ENCODE measurements at regions not wholly inside any gene's neighbourhood (a gene's known extent, or its start where the extent isn't known, plus 50 kb on each side); places are given as distances from the start of the nearest gene placed in this dataset.

GRCh38 chrX:10902001-10902400 lies 209.1 kb upstream of the HCCS start:
- no peak for DNase-seq

DNA sequence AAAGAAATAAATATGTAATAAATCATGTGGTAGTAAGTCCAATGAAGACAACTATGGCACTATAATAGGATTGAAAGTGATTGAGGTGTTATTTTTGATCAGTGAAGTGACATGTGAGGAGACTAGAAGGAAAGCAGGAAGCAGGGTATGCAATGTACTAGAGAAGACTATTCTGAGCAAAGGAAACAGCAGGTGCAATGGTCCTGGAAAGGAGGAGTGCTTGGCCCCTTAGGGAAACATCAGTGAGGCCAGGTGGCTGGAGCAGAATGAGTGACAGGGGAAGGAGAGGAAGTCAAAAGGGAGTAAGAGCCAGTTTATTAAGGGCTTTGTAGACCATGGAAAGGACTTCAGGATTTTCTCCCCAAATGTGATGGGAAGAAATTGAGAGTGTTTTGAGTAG lies 207.6 kb upstream of the HCCS start:
- no peak for DNase-seq

- DNase-seq, result no peak
Measured at GRCh38 chrX:10904220-10904619, 206.9 kb upstream of the HCCS start.

DNA sequence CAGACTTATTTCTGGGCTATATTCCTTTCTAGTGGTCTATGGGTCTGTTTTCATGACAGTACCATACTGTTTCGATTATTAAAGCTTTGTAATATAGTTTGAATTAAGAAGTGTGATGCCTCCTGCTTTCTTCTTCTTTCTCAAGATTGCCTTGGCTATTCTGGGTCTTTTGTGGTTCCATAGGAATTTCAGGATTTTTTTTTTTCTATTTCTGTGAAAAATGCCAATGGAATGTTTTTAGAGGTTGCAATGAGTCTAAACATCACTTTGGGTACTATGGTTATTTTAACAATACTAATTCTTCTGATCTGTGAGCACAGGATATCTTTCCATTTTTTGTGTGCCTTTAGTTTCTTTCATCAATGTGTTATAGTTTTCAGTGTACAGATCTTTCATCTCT lies 204.3 kb upstream of the HCCS start:
- DNase-seq, result no peak

GRCh38 chrX:10922159-10922558 lies 189.0 kb upstream of the HCCS start:
- no peak for DNase-seq

GRCh38 chrX:10922835-10923234 lies 188.3 kb upstream of the HCCS start:
- no peak for DNase-seq

DNA sequence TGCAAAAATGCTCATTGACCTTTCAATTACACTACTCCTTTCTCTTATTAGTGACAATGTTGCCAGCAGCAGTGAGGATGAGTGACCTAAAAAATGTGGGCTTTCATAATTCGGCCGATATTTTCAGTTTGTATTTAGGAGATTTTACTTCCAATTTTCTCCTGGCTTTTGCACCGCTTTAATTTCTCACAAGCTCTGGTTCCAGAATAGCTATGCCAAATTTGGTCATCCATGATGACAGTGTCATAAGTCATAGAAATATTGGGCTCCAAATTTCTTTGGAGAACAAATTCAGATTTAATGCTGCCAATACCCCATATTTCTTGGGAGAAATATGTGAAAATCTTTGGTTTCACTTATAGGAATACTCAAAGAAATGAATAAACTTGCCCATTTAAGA lies 187.7 kb upstream of the HCCS start:
- no peak for DNase-seq

GRCh38 chrX:10926404-10926803 lies 184.7 kb upstream of the HCCS start:
- no peak for DNase-seq

DNA sequence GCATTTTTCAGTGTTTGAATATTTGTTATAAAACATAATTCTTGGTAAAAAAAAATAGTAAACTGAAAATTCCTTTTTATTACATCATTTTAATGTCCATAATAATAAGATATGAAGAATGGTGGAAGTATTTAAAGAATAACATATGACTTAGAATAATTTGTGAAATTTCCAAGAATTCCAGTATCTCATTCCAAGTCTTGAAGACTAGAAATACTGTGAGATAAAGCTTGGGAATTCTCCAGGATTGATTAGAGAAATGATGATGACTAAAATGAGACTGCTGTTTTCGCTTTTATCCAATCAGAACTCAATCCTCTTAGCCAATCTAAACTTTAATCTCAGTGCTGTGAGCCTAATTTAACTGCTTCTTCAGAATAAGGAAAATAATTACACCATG lies 184.2 kb upstream of the HCCS start:
- DNase-seq, result no peak

DNA sequence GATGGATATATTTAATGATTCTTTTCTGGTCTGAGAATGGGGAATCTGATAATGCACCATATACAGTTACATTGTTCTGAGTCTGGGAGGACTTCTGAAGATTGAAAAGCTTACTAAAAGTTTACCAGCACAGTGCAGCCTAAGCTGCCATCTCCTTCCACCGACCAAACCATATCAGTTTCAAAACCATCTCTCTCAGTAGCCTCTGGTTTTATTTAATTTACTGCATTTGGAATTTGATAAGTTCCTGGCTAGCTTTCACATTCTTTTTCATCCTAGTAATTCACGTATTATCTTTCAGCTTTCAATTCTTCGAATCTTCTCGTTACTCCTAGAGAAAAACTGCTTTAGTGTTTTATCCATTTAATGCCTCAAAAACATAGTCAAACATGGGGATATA lies 181.4 kb upstream of the HCCS start:
- DNase-seq, result no peak

DNA sequence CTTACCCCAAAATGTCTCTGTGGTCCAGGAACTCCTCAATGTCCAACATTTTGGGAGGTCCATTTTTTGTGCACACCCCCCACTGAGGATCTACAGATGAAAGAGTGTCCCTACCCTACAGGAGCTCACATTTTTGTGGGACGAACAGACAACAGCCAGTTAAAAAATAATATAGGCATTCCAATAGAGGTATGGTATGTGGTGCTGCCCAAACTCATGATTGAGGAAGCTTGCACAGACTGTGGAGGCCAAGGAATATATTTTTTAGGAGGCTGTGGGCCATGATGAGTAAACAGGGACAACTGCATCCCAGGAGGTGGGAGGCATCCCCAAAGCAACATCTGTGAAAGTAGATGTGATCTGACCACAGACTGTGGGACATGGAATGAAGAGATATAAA lies 181.0 kb upstream of the HCCS start:
- no peak for DNase-seq

DNA sequence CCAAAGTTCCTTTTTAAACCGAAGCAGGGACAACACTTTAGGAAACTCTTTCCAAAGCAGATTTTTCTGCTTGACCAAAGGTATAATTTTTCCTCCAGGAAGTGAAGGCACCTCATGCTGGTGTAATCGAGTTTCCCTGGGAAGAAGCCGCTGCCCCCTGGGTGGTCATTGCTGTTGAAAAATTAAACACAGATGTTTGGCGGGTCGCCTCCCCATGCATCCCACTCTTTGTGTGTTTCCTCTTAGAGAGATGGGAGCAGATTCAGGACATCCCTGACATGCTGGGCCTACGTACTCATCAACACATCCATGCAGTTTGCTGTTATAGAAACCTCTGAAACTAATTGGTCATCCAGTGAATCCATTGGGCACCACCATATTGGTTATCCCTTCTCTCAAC lies 179.2 kb upstream of the HCCS start:
- DNase-seq, result no peak

GRCh38 chrX:10932842-10933440 lies 178.2 kb upstream of the HCCS start:
- no peak for DNase-seq

GRCh38 chrX:10935501-10935900 lies 175.6 kb upstream of the HCCS start:
- DNase-seq, result no peak

GRCh38 chrX:10936976-10937375 lies 174.2 kb upstream of the HCCS start:
- no peak for DNase-seq

DNA sequence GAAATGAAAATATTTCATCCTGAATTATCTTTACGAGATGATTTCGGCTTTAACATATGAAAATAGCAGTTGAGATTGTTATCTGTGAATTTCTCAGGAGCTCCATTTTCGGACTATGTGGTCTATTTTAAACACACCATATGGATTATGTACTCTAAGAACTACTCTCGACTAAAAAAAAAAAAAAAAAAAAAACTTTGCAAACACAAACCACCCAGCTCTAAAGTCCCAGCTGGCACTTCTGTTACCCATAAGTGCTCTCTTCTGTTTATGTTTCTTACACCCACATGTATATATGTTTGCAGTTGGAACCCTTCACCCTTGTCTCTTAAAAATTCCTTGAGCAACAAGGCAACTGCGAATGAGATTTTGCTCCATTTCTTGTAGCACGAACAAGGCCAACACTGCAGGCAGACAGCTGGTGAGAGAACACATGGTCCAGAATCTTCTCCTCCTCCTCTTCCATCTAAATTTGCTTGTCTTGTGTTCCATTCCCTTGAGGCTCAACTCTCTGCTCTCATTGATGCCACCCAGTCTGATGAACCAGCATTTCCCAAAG lies 172.7 kb upstream of the HCCS start:
- no peak for DNase-seq

- no peak for DNase-seq
Measured at GRCh38 chrX:10939424-10939823, 171.7 kb upstream of the HCCS start.

DNA sequence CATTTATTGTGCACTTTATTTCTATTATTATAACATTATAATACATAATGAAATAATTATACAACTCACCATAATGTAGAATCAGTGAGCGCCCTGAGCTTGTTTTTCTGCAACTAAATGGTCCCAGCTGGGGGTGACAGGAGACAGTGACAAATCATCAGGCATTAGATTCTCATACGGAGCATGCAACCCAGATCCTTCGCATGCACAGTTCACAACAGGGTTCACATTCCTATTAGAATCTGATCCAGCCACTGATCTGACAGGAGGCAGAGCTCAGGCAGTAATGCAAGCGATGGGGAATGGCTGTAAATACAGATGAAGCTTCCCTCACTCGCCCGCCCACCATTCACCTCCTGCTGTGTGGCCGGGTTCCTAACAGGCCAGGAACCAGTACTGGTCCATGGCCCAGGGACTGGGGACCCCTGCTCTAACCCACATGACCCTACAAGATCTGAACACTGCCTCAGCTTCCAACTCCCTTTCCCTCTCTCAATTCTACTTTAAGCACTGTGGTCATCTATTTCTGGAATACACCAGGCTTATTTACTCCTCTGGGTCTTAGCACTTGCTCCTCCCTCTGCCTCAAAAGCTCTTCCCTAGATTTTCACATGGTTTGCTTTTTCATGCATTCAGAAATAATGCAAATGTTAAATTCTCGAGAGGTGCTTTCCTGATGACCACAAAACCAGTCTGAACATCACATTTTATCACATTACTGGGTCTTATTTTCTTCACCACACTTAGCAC lies 166.8 kb upstream of the HCCS start:
- DNase-seq, result no peak

DNA sequence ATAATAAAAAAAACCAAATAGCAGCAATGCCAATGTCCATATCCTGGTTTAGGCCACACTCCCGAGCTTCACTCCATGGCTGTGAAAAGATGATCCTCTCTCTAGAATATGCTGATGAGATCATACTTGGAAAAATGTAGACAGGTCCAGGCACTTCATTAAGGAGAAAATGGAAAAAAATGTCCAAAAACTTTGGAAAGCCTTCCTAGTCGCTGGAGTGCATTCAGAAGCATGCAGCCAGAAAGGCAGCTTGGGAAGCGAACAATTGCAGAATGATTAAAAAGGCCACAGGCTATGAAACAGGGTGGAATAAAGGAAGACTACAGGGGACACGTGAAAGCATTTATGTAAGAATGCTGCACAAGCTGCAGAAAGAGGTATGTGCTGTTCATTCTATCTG lies 165.6 kb upstream of the HCCS start:
- no peak for DNase-seq

DNA sequence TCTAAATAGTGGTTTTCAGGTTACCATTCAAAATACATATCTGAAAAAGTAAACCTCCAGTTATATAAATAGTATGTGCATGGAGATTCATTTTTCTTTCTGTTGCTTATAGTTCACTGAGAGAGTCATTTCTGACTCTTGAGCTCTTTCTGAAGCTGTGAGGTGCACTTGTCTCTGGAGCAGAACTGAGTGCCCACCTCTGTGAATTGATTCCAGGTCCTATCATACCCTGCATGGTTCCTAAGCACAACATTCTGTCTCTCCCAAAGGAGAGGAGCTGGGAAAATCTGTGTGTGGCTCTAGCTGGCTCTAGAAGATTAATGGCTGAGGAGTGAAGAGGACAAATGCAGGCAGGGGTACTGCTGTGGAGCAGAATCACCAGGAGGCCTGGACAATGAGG lies 161.6 kb upstream of the HCCS start:
- no peak for DNase-seq

DNA sequence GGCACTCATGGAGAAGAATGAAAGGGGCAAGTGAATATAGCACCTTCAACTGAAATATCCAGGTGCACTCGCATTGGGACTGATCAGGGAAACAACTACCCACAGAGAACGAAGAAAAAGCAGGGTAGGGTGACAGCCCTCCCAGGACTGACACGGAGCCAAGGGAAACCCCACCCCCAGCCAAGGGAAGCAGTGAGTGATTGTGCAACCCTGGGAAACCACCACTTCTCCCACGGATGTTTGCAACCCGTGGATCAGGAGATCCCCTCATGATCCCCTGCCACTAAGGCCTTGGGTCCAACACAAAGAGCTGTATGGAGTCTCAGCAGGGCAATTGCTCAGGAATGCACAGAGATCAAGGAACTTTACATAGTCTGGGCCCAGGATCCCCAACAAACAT lies 158.5 kb upstream of the HCCS start:
- DNase-seq, result no peak

GRCh38 chrX:10965174-10965798 lies 145.8 kb upstream of the HCCS start:
- DNase-seq, result no peak

GRCh38 chrX:10966057-10966456 lies 145.1 kb upstream of the HCCS start:
- no peak for DNase-seq

- DNase-seq, result no peak
Measured at GRCh38 chrX:10971176-10971575, 140.0 kb upstream of the HCCS start.

Data from CD4-positive, alpha-beta T cell treated with Interleukin-1 beta for 1 hour (primary cell).